ENCODE measurements at regions not wholly inside any gene's neighbourhood (a gene's known extent, or its start where the extent isn't known, plus 50 kb on each side); places are given as distances from the start of the nearest gene placed in this dataset.

DNA sequence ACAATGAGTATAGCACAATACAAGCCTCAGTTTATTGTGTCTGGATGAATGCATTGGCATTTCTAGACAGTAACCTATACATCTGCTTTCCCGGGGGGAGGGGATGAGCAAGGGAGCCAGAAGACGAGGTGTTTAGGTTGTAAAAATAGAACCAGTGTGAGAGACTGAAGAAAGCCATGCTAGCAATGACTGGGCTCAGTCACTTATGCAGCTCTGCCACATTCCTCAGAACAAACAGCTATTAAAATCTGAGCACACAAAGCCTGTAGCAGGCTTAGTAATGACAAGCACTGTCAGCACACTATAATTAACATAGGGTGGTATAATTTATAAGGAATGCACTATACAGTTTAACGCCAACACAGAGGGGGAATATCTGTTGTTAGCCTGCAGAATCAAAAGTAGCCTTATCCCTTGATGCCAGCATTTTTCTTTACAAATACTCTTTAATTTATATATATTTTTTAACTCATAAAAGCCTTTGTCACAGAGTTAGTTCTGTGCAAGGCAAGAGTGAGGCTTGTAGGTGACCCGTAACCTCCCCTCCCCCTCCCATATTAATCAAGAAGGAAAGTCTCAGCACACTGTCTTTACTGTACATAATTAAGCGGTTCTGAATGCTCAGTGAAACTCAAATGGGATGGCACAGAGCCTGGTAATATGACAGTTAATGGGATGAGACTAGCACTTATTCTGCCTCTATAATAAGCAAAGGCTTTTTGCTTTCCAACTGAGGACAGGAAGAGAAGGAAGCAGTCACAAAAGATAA is 295.4 kb downstream of the CSNK1G3 start:
- CTCF ChIA-PET, result no interaction called here
- Mint-ChIP-seq H3K4me1 (ENCODE audit: low read depth, unreplicated experiment) (peaks cover 28% of the 10 kb centered on the region), H3K9me3 (ENCODE audit: low read depth, unreplicated experiment) (no peaks in the 10 kb centered on the region), H3K4me3 (ENCODE audit: low read depth, unreplicated experiment) (no peak overlapping the region), H3K36me3 (ENCODE audit: insufficient read depth, unreplicated experiment) (no peaks in the 10 kb centered on the region), H3K27ac (ENCODE audit: unreplicated experiment) (peak overlapping the region; percentile 28), H3K27me3 (ENCODE audit: unreplicated experiment) (no peaks in the 10 kb centered on the region)
- BruUV-seq (replicated peaks), result no TSS peak
- intact Hi-C loops (cut with micrococcal nuclease; ENCODE audit: unreplicated experiment), result no loop called here
- TF ChIP-seq, protein P1, sequence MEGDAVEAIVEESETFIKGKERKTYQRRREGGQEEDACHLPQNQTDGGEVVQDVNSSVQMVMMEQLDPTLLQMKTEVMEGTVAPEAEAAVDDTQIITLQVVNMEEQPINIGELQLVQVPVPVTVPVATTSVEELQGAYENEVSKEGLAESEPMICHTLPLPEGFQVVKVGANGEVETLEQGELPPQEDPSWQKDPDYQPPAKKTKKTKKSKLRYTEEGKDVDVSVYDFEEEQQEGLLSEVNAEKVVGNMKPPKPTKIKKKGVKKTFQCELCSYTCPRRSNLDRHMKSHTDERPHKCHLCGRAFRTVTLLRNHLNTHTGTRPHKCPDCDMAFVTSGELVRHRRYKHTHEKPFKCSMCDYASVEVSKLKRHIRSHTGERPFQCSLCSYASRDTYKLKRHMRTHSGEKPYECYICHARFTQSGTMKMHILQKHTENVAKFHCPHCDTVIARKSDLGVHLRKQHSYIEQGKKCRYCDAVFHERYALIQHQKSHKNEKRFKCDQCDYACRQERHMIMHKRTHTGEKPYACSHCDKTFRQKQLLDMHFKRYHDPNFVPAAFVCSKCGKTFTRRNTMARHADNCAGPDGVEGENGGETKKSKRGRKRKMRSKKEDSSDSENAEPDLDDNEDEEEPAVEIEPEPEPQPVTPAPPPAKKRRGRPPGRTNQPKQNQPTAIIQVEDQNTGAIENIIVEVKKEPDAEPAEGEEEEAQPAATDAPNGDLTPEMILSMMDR (IDR thresholded peaks at IDR 0.05; ENCODE audit: unreplicated experiment), result no peak
- DNase-seq, result no peak

DNA sequence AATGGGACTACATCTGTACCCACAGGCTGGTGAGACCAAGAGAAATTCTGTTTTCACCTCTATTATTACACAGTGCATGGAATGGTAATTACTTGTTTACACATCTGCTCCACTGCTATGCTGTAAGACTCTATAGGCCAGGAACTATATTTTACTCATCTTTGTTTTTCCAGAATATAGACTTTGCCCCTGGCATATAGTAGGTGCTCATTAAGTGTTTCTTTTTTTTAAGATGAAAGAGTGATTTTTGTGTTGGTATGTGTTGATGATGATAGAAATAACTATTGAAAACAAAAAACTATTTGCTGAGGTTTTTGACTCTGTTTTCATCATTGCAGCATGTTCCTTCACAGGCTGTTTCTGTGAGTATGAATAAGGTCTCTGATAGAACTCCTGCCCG is 294.7 kb downstream of the CSNK1G3 start:
- TF ChIP-seq, protein P1 (IDR thresholded peaks at IDR 0.05; ENCODE audit: unreplicated experiment), result no peak
- no peak overlapping the region for H3K4me3 Mint-ChIP-seq (ENCODE audit: low read depth, unreplicated experiment)
- CTCF ChIA-PET, result no interaction called here
- H3K27ac Mint-ChIP-seq (ENCODE audit: unreplicated experiment), result peak overlapping the region; percentile 28
- no peaks in the 10 kb centered on the region for H3K9me3 Mint-ChIP-seq (ENCODE audit: low read depth, unreplicated experiment)
- no TSS peak for BruUV-seq (replicated peaks)
- no peaks in the 10 kb centered on the region for H3K27me3 Mint-ChIP-seq (ENCODE audit: unreplicated experiment)
- no peak for DNase-seq
- no peaks in the 10 kb centered on the region for H3K36me3 Mint-ChIP-seq (ENCODE audit: insufficient read depth, unreplicated experiment)
- intact Hi-C loops (cut with micrococcal nuclease; ENCODE audit: unreplicated experiment), result no loop called here
- peaks cover 28% of the 10 kb centered on the region for H3K4me1 Mint-ChIP-seq (ENCODE audit: low read depth, unreplicated experiment)

DNA sequence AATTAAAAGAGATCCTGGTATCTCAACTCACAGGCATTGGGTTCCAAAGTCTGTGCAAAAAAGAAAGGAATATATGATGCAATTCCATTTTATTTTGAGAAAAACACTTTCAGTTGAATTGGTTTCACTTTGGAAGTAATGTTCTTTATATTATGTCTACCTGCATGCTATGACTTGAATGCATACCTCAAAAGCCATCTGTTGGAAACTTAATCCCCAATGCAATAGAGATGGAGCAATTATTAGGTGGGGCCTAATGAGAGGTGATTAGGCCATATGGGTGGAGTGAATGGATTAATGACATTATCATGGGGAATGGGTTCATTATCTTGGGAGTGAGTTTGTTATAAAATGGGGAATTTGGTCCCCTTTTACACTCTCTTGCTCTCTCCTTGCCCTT is 293.3 kb downstream of the CSNK1G3 start:
- H3K27me3 Mint-ChIP-seq (ENCODE audit: unreplicated experiment), result no peaks in the 10 kb centered on the region
- H3K9me3 Mint-ChIP-seq (ENCODE audit: low read depth, unreplicated experiment), result no peaks in the 10 kb centered on the region
- H3K4me3 Mint-ChIP-seq (ENCODE audit: low read depth, unreplicated experiment), result no peak overlapping the region
- H3K36me3 Mint-ChIP-seq (ENCODE audit: insufficient read depth, unreplicated experiment), result no peaks in the 10 kb centered on the region
- TF ChIP-seq, protein P1 (IDR thresholded peaks at IDR 0.05; ENCODE audit: unreplicated experiment), result no peak
- H3K27ac Mint-ChIP-seq (ENCODE audit: unreplicated experiment), result no peak overlapping the region
- intact Hi-C loops (cut with micrococcal nuclease; ENCODE audit: unreplicated experiment), result no loop called here
- H3K4me1 Mint-ChIP-seq (ENCODE audit: low read depth, unreplicated experiment), result peaks cover 19% of the 10 kb centered on the region
- DNase-seq, result no peak
- no TSS peak for BruUV-seq (replicated peaks)
- CTCF ChIA-PET, result no interaction called here

DNA sequence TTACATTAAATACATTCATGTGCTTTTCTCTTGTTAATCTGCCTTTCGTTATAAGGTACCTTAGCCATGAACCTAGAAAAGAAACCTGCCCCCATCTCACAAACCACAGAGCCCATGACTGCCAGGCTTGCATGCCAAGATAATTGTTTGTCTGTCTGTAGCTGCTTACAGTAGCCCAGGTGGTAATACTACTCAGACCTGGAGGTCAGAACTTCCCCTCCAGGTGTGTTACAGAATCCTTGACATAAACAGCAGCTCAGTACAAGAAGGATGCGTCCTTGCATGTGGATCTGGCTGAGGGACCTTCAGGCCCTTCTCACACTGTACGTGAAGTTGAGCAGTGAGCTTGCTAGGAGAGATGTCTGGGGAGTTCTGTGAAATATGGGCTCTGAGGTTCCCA is 291.4 kb downstream of the CSNK1G3 start:
- Mint-ChIP-seq H3K9me3 (ENCODE audit: low read depth, unreplicated experiment) (no peaks in the 10 kb centered on the region), H3K27ac (ENCODE audit: unreplicated experiment) (no peak overlapping the region), H3K4me3 (ENCODE audit: low read depth, unreplicated experiment) (no peak overlapping the region), H3K36me3 (ENCODE audit: insufficient read depth, unreplicated experiment) (no peaks in the 10 kb centered on the region), H3K27me3 (ENCODE audit: unreplicated experiment) (no peaks in the 10 kb centered on the region), H3K4me1 (ENCODE audit: low read depth, unreplicated experiment) (peaks cover 9% of the 10 kb centered on the region)
- intact Hi-C loops (cut with micrococcal nuclease; ENCODE audit: unreplicated experiment), result no loop called here
- no TSS peak for BruUV-seq (replicated peaks)
- CTCF ChIA-PET, result no interaction called here
- DNase-seq, result no peak
- TF ChIP-seq, protein P1 (IDR thresholded peaks at IDR 0.05; ENCODE audit: unreplicated experiment), result no peak
